ENCODE measurements at regions not wholly inside any gene's neighbourhood (a gene's known extent, or its start where the extent isn't known, plus 50 kb on each side); places are given as distances from the start of the nearest gene placed in this dataset.
"Not testable (repeated sequence)": the region's sequence is repeated elsewhere in the genome, so short reads cannot be mapped to it uniquely, and the experiment has no call there.

DNA sequence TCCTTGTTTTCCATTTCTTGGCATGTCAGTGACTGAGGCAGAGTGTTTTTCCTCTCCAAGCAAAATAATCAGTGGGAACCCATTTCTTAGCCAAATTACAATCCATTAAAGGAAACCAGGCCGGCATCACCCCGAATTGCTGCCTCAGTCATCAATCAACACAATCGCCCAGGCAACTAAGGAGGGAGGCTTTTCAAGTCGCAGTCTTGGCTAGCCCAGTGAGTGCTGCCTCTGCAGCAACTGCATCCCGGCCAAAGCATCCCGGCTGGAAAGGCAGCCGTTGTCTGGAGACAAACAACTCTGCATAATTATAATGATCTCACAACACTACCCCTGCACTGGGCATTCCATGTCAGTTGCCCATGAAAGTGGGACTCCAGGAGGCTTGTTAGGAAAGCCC lies 213.5 kb upstream of the PRICKLE2 start:
- H3K9me3 ChIP-seq (ENCODE audit: control insufficient read depth, insufficient read depth, low read length), result no peaks in the 10 kb centered on the region
- H3K36me3 ChIP-seq (ENCODE audit: control insufficient read depth, insufficient read depth, low read length), result no peaks in the 10 kb centered on the region
- H3K4me1 ChIP-seq (ENCODE audit: control insufficient read depth, insufficient read depth, low read length), result peaks cover 2% of the 10 kb centered on the region; the same call in 1 of the 2 replicates
- no peaks in the 10 kb centered on the region for H3K27me3 ChIP-seq (ENCODE audit: control insufficient read depth, insufficient read depth, low read length)
- DNase-seq (ENCODE audit: low read depth, low spot score), result no peak
- H3K4me3 ChIP-seq (ENCODE audit: low read length), result no peak overlapping the region
- WGBS (ENCODE audit: insufficient coverage, insufficient read length), result no CpG with 5 or more reads among the region's 7 CpGs
- H3K27ac ChIP-seq (ENCODE audit: low read length), result no peak overlapping the region

DNA sequence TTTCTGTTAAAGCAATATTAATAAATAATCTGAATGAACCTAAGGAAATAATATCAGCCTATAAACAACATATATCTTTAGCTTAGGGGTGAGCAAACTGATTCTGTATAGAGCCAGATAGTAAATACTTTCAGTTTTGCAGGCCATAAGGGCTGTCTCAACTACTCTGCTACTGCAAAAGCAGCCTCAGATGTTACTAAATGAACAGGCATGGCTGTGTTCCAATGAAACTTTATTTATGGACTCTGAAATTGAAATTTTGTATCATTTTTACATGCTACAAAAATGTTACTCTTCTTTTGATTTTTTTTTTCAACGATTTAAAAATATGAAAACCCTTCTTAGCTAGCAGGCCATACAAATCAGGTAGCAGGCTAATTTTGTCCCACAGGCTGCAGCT lies 212.8 kb upstream of the PRICKLE2 start:
- Histone ChIP-seq H3K27me3 (ENCODE audit: control insufficient read depth, insufficient read depth, low read length) (no peaks in the 10 kb centered on the region), H3K36me3 (ENCODE audit: control insufficient read depth, insufficient read depth, low read length) (no peaks in the 10 kb centered on the region), H3K4me1 (ENCODE audit: control insufficient read depth, insufficient read depth, low read length) (peaks cover 2% of the 10 kb centered on the region; the same call in 1 of the 2 replicates), H3K27ac (ENCODE audit: low read length) (no peak overlapping the region), H3K9me3 (ENCODE audit: control insufficient read depth, insufficient read depth, low read length) (no peaks in the 10 kb centered on the region), H3K4me3 (ENCODE audit: low read length) (no peak overlapping the region)
- no peak for DNase-seq (ENCODE audit: low read depth, low spot score)
- no CpG with 5 or more reads among the region's 1 CpG for WGBS (ENCODE audit: insufficient coverage, insufficient read length)

DNA sequence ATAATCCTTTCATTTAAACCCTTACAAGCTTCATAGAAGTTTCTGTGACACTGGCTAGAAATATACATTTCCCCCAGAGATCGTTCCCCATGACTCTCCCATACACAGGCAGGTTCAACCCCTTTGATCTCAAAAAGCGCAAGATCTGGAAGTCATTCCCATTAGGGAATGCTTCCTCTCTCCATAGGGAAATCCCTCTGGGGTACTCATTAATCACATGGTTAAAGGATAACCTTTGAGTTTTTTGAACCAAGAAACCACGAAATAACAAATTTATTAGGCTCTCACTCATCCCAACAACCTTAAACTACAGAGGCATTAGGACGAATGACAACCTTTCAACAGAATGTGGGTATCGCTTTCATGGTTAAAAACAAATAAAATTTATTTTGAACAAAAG lies 211.9 kb upstream of the PRICKLE2 start:
- H3K9me3 ChIP-seq (ENCODE audit: control insufficient read depth, insufficient read depth, low read length), result no peaks in the 10 kb centered on the region

DNA sequence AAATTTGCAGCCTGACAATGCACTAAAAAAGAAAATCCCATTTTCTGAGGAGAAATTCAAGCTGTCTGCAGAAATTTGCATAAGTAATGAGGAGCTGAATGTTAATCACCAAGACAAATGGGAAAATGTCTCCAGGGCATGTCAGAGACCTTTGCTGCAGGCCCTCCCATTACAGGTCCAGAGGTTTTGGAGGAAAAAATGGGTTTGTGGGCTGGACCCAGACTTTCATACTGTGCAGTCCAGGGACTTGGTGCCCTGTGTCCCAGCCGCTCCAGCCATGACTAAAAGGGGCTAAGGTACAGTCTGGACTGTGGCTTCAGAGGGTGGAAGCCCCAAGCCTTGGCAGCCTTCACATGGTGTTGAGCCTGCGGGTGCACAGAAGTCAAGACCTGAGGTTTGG lies 209.8 kb upstream of the PRICKLE2 start:
- not testable (repeated sequence) for DNase-seq (ENCODE audit: low read depth, low spot score); H3K27ac ChIP-seq (ENCODE audit: low read length); H3K9me3 ChIP-seq (ENCODE audit: control insufficient read depth, insufficient read depth, low read length); H3K36me3 ChIP-seq (ENCODE audit: control insufficient read depth, insufficient read depth, low read length); H3K4me3 ChIP-seq (ENCODE audit: low read length); H3K27me3 ChIP-seq (ENCODE audit: control insufficient read depth, insufficient read depth, low read length); H3K4me1 ChIP-seq (ENCODE audit: control insufficient read depth, insufficient read depth, low read length)
- no CpG with 5 or more reads among the region's 2 CpGs for WGBS (ENCODE audit: insufficient coverage, insufficient read length)

More for the DNA sequence above, 211.9 kb upstream of the PRICKLE2 start:
- no peak for DNase-seq (ENCODE audit: low read depth, low spot score)
- Histone ChIP-seq H3K4me1 (ENCODE audit: control insufficient read depth, insufficient read depth, low read length) (0 out of 2 replicates have a peak, but pooled peaks cover 2% of the 10 kb centered on the region), H3K27ac (ENCODE audit: low read length) (no peak overlapping the region), H3K36me3 (ENCODE audit: control insufficient read depth, insufficient read depth, low read length) (no peaks in the 10 kb centered on the region), H3K4me3 (ENCODE audit: low read length) (no peak overlapping the region), H3K27me3 (ENCODE audit: control insufficient read depth, insufficient read depth, low read length) (no peaks in the 10 kb centered on the region)
- WGBS (ENCODE audit: insufficient coverage, insufficient read length), result no CpG with 5 or more reads among the region's 5 CpGs

DNA sequence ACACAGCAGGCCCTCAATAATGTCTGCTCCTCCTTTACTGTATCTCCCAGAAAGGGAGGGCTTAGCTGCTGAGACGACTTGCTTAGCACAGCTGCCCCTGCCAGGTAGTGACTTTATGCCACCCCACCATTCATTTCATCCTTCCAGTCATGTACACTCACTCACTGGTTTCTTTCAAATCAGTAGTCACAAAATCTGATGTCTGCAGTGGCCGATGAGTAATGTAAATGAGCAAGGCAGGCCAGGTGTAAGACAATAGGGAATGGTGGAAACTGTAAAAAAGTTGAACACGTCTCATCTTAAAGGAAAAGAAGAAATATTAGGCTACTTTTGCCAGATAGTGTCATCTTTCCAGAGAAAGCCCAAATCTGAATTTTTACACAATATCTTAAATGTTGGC lies 207.6 kb upstream of the PRICKLE2 start:
- Histone ChIP-seq H3K27me3 (ENCODE audit: control insufficient read depth, insufficient read depth, low read length) (no peaks in the 10 kb centered on the region), H3K36me3 (ENCODE audit: control insufficient read depth, insufficient read depth, low read length) (no peaks in the 10 kb centered on the region), H3K9me3 (ENCODE audit: control insufficient read depth, insufficient read depth, low read length) (no peaks in the 10 kb centered on the region), H3K4me1 (ENCODE audit: control insufficient read depth, insufficient read depth, low read length) (no peaks in the 10 kb centered on the region), H3K27ac (ENCODE audit: low read length) (no peak overlapping the region), H3K4me3 (ENCODE audit: low read length) (no peak overlapping the region)
- WGBS (ENCODE audit: insufficient coverage, insufficient read length), result no CpG with 5 or more reads among the region's 3 CpGs
- no peak for DNase-seq (ENCODE audit: low read depth, low spot score)

DNA sequence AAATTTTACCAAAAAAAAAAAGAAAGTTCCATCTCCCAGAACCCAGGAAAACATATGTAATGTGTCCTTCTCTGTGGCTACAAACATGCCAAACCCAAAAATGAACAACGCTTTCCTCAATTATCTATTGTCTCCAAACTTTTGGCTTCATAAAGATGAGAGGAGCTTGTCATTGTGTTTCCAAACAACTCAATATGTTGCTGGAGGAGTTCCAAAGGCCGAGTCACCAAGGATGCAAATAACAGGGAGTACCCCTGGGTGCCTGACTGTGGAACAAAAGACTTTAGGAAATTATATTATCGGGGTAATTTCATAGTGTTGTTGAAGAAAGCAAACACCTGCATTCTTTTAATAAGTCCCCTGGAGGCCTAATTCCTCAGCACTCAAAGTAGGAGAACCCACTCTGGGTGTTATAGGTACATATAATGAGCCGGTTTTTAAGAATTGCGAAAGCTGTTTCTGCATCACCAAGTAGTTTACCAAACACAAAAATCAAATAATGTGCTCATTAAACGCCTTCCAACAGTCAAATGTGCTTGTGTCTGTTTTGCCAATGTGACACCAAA lies 206.3 kb upstream of the PRICKLE2 start:
- no peak for DNase-seq (ENCODE audit: low read depth, low spot score)
- Histone ChIP-seq H3K27ac (ENCODE audit: low read length) (no peak overlapping the region), H3K4me1 (ENCODE audit: control insufficient read depth, insufficient read depth, low read length) (no peaks in the 10 kb centered on the region), H3K4me3 (ENCODE audit: low read length) (no peak overlapping the region), H3K27me3 (ENCODE audit: control insufficient read depth, insufficient read depth, low read length) (no peaks in the 10 kb centered on the region), H3K9me3 (ENCODE audit: control insufficient read depth, insufficient read depth, low read length) (no peaks in the 10 kb centered on the region), H3K36me3 (ENCODE audit: control insufficient read depth, insufficient read depth, low read length) (no peaks in the 10 kb centered on the region)
- WGBS (ENCODE audit: insufficient coverage, insufficient read length), result no CpG with 5 or more reads among the region's 6 CpGs

DNA sequence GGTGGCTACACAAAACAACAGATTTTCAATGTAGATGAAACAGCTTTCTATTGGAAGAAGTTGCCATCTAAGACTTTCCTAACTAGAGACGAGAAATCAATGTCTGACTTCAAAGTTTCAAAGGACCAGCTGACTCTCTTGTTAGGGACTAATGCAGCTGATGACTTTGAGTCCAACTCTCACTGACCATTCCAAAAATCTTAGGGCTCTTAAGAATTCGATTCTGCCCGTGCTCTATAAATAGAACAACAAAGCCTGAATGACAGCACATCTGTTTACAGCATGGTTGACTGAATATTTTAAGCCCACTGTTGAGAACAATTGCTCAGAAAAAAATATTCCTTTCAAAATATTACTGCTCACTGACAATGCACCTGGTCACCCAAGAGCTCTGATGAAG lies 202.4 kb upstream of the PRICKLE2 start:
- no peaks in the 10 kb centered on the region for H3K36me3 ChIP-seq (ENCODE audit: control insufficient read depth, insufficient read depth, low read length)
- no peak overlapping the region for H3K4me3 ChIP-seq (ENCODE audit: low read length)
- no peaks in the 10 kb centered on the region for H3K9me3 ChIP-seq (ENCODE audit: control insufficient read depth, insufficient read depth, low read length)
- no peak overlapping the region for H3K27ac ChIP-seq (ENCODE audit: low read length)
- no peaks in the 10 kb centered on the region; the same call in 1 of the 2 replicates for H3K4me1 ChIP-seq (ENCODE audit: control insufficient read depth, insufficient read depth, low read length)
- H3K27me3 ChIP-seq (ENCODE audit: control insufficient read depth, insufficient read depth, low read length), result no peaks in the 10 kb centered on the region
- WGBS (ENCODE audit: insufficient coverage, insufficient read length), result no CpG with 5 or more reads among the region's 3 CpGs
- DNase-seq (ENCODE audit: low read depth, low spot score), result no peak

DNA sequence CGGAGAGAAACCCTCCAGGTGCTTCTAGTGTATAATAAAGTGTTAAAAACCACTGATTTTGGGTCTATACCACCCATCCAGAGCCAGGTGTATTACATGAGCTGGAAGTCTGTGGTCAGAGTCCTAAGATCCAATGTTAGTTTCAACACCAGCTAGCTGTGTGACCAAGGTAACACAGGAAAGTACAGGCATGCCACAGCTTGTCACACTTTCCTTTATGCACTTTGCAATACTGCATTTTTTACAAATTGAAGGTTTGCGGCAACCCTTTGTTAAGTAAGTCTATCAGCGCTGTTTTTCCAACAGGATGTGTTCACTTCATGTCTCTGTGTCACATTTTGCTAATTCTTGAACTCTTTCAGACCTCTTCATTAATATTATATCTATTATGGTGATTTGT lies 201.3 kb upstream of the PRICKLE2 start:
- Histone ChIP-seq H3K36me3 (ENCODE audit: control insufficient read depth, insufficient read depth, low read length) (no peaks in the 10 kb centered on the region), H3K4me3 (ENCODE audit: low read length) (no peak overlapping the region), H3K27me3 (ENCODE audit: control insufficient read depth, insufficient read depth, low read length) (no peaks in the 10 kb centered on the region), H3K9me3 (ENCODE audit: control insufficient read depth, insufficient read depth, low read length) (no peaks in the 10 kb centered on the region), H3K27ac (ENCODE audit: low read length) (no peak overlapping the region), H3K4me1 (ENCODE audit: control insufficient read depth, insufficient read depth, low read length) (no peaks in the 10 kb centered on the region; the same call in 1 of the 2 replicates)
- WGBS (ENCODE audit: insufficient coverage, insufficient read length), result no CpG with 5 or more reads among the region's 3 CpGs
- no peak for DNase-seq (ENCODE audit: low read depth, low spot score)

DNA sequence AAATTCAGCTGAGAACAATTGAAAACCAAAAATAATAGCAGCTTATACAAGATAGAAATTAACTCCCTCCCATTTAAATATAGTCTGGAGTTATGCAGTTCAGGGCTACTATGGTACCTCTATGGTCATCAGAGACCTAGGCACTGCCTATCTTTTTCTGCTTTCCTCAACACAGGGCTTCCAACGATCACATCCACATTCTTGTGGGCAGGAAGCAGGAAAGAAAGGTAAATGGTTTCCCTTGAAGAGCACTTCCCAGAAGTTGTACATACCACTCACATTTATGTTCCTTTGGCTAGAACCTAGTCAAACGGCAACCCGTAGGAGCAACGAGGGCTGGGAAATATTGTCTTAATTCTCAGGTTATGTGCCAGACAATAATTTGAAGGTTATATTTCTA lies 197.7 kb upstream of the PRICKLE2 start:
- Histone ChIP-seq H3K27me3 (ENCODE audit: control insufficient read depth, insufficient read depth, low read length) (no peaks in the 10 kb centered on the region), H3K9me3 (ENCODE audit: control insufficient read depth, insufficient read depth, low read length) (no peaks in the 10 kb centered on the region), H3K4me1 (ENCODE audit: control insufficient read depth, insufficient read depth, low read length) (peaks cover 2% of the 10 kb centered on the region; the same call in 1 of the 2 replicates), H3K27ac (ENCODE audit: low read length) (no peak overlapping the region), H3K4me3 (ENCODE audit: low read length) (no peak overlapping the region), H3K36me3 (ENCODE audit: control insufficient read depth, insufficient read depth, low read length) (no peaks in the 10 kb centered on the region)
- DNase-seq (ENCODE audit: low read depth, low spot score), result no peak
- WGBS (ENCODE audit: insufficient coverage, insufficient read length), result no CpG with 5 or more reads among the region's 4 CpGs

DNA sequence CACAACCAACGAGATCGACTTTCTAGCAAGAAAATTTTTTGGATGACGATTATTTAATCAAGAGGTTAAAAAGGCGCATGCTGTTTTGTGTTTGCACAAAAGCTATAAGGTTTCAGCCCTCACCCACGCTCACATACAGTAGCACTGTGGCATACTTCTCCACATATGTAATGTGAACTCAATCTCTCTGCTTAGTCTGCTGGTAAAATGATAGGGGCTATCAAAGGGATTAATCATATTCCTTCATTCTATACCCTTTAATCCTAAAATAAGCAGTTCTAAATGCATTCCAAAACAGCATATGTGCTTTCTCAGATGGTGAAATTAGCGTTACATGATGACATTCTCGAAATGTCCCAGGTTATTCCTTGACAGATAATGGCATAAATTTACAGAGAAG lies 196.9 kb upstream of the PRICKLE2 start:
- H3K27ac ChIP-seq (ENCODE audit: low read length), result no peak overlapping the region
- H3K27me3 ChIP-seq (ENCODE audit: control insufficient read depth, insufficient read depth, low read length), result no peaks in the 10 kb centered on the region
- WGBS (ENCODE audit: insufficient coverage, insufficient read length), result no CpG with 5 or more reads among the region's 7 CpGs
- peaks cover 2% of the 10 kb centered on the region; the same call in 1 of the 2 replicates for H3K4me1 ChIP-seq (ENCODE audit: control insufficient read depth, insufficient read depth, low read length)
- DNase-seq (ENCODE audit: low read depth, low spot score), result no peak
- no peak overlapping the region for H3K4me3 ChIP-seq (ENCODE audit: low read length)
- H3K36me3 ChIP-seq (ENCODE audit: control insufficient read depth, insufficient read depth, low read length), result no peaks in the 10 kb centered on the region
- no peaks in the 10 kb centered on the region for H3K9me3 ChIP-seq (ENCODE audit: control insufficient read depth, insufficient read depth, low read length)

DNA sequence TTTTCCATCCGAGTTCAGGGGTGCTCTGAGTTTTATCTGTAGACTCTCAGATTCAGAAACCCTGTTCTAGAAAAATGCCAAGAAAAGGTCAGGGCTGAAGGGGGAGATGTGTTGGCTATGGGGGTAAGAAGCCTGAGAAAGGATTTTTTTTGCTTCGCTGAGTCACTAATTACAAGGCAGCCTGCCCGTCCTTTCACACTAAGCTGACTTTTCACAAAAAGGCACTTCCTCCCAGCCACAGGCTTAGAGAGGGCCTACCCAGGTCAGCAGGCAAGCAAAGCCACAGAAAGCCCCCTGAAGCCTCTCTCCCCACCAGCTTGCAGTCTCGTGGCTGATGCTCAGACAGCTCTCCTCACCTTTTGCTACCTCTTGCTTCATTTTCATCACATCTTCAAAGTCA lies 192.6 kb upstream of the PRICKLE2 start:
- WGBS (ENCODE audit: insufficient coverage, insufficient read length), result no CpG with 5 or more reads among the region's 4 CpGs
- H3K27me3 ChIP-seq (ENCODE audit: control insufficient read depth, insufficient read depth, low read length), result no peaks in the 10 kb centered on the region
- no peak overlapping the region for H3K27ac ChIP-seq (ENCODE audit: low read length)
- no peak overlapping the region for H3K4me3 ChIP-seq (ENCODE audit: low read length)
- peaks cover 2% of the 10 kb centered on the region; the same call in 1 of the 2 replicates for H3K4me1 ChIP-seq (ENCODE audit: control insufficient read depth, insufficient read depth, low read length)
- no peak for DNase-seq (ENCODE audit: low read depth, low spot score)
- H3K36me3 ChIP-seq (ENCODE audit: control insufficient read depth, insufficient read depth, low read length), result no peaks in the 10 kb centered on the region
- no peaks in the 10 kb centered on the region for H3K9me3 ChIP-seq (ENCODE audit: control insufficient read depth, insufficient read depth, low read length)

Data from iPS DF 6.9 (cell line).